ENCODE measurements at regions not wholly inside any gene's neighbourhood (a gene's known extent, or its start where the extent isn't known, plus 50 kb on each side); places are given as distances from the start of the nearest gene placed in this dataset.

DNA sequence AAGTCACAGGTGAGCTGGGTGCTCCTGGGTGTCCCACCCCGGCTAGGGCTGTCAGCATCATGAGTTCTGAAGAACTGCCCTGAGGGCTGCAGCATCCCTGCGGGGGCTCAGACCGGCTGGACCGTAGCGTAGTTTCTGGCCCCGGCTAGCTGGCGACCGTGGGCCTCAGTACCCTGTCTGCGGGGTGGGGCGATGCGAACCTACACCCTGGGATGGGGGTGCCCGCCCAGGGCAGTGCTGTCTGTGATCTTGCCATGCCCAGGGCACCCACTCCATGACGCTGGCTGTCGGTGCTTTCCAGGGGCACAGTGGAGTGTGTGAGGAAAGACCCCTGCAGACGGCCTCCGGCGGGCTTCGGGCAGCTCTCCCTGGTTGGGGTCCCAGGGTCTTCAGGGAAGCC is 66.5 kb upstream of the IRX4 start:
- TF ChIP-seq, protein P1, sequence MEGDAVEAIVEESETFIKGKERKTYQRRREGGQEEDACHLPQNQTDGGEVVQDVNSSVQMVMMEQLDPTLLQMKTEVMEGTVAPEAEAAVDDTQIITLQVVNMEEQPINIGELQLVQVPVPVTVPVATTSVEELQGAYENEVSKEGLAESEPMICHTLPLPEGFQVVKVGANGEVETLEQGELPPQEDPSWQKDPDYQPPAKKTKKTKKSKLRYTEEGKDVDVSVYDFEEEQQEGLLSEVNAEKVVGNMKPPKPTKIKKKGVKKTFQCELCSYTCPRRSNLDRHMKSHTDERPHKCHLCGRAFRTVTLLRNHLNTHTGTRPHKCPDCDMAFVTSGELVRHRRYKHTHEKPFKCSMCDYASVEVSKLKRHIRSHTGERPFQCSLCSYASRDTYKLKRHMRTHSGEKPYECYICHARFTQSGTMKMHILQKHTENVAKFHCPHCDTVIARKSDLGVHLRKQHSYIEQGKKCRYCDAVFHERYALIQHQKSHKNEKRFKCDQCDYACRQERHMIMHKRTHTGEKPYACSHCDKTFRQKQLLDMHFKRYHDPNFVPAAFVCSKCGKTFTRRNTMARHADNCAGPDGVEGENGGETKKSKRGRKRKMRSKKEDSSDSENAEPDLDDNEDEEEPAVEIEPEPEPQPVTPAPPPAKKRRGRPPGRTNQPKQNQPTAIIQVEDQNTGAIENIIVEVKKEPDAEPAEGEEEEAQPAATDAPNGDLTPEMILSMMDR (IDR thresholded peaks at IDR 0.05): no peak
- TF ChIP-seq POLR2A (IDR thresholded peaks at IDR 0.05) (no peak), POLR2AphosphoS5 (IDR thresholded peaks at IDR 0.05) (no peak), EP300 (IDR thresholded peaks at IDR 0.05) (no peak)

Data from suprapubic skin (tissue), 4 donors.